HepG2 (cell line): ENCODE measurements at regions not wholly inside any gene's neighbourhood (a gene's known extent, or its start where the extent isn't known, plus 50 kb on each side); places are given as distances from the start of the nearest gene placed in this dataset.
A peak's percentile ranks its signal among the peaks of the same experiment; 100 is the strongest.

Source experiments
- FIP1L1 ChIP-seq: fragments of 200-400 bp; formaldehyde crosslinking; IDR thresholded peaks from 2 replicates; pipeline ENCODE4 v1.6.1; 2018; ENCODE audit warnings: low read depth, mild to moderate bottlenecking, low read length, moderate library complexity, borderline replicate concordance; ENCODE audit not compliant: insufficient read depth
- FOXP1 ChIP-seq, 2 experiments: fragments of 450-650 bp in 1 of 2; IDR thresholded peaks; 2 replicates each; pipeline ENCODE4 v1.6.1; 2017 to 2018; ENCODE audit warnings: antibody characterized with exemption in 1 of 2
- NFIB ChIP-seq: sonication (generic); formaldehyde crosslinking; IDR thresholded peaks from 2 replicates; pipeline ENCODE4 v1.9.0; 2021; ENCODE audit warnings: missing genetic modification reagents, mild to moderate bottlenecking, borderline replicate concordance
- POLR2AphosphoS2 ChIP-seq: IDR thresholded peaks from 2 replicates; pipeline ENCODE4 v1.6.1; 2011; ENCODE audit warnings: low read depth, low read length, improper control_type of control experiment
- RXRA ChIP-seq: sonication (generic); formaldehyde crosslinking; IDR thresholded peaks from 2 replicates; pipeline ENCODE4 v1.5.1; 2020; ENCODE audit warnings: missing genetic modification reagents
- SKI ChIP-seq: fragments of 450-650 bp; IDR thresholded peaks from one replicate; pipeline ENCODE4 v1.6.1; 2018; ENCODE audit warnings: mild to moderate bottlenecking; ENCODE audit not compliant: partially characterized antibody
- ZNF180 ChIP-seq: sonication (generic); formaldehyde crosslinking; IDR thresholded peaks from 2 replicates; pipeline ENCODE4 v1.4.0; 2020; ENCODE audit warnings: low read depth, missing genetic modification reagents, borderline replicate concordance
- TF ChIP-seq, protein P1 (sequence below): fragments of 450-650 bp; IDR thresholded peaks from 2 replicates; pipeline ENCODE4 v1.6.1; 2017; ENCODE audit warnings: mild to moderate bottlenecking
- TF ChIP-seq, protein P2 (sequence below): IDR thresholded peaks from 2 replicates; pipeline ENCODE4 v1.6.1; 2016; ENCODE audit warnings: missing compliant biosample characterization, missing genetic modification reagents, borderline replicate concordance
- TF ChIP-seq, protein P3 (sequence below): sonication (generic); formaldehyde crosslinking; IDR thresholded peaks from 2 replicates; pipeline ENCODE4; 2020; ENCODE audit warnings: missing genetic modification reagents, mild to moderate bottlenecking, borderline replicate concordance
- TF ChIP-seq, protein P4 (sequence below): sonication (generic); formaldehyde crosslinking; IDR thresholded peaks from 2 replicates; pipeline ENCODE4 v1.4.0; 2020; ENCODE audit warnings: missing genetic modification reagents
- TF ChIP-seq, protein P5 (sequence below): sonication (generic); formaldehyde crosslinking; IDR thresholded peaks from 2 replicates; pipeline ENCODE4 v1.5.0; 2020; ENCODE audit warnings: mild to moderate bottlenecking, missing genetic modification reagents
- TF ChIP-seq, protein P6 (sequence below): sonication (generic); formaldehyde crosslinking; IDR thresholded peaks from 2 replicates; pipeline ENCODE4 v1.5.0; 2020; ENCODE audit warnings: mild to moderate bottlenecking, missing genetic modification reagents, moderate library complexity

DNA sequence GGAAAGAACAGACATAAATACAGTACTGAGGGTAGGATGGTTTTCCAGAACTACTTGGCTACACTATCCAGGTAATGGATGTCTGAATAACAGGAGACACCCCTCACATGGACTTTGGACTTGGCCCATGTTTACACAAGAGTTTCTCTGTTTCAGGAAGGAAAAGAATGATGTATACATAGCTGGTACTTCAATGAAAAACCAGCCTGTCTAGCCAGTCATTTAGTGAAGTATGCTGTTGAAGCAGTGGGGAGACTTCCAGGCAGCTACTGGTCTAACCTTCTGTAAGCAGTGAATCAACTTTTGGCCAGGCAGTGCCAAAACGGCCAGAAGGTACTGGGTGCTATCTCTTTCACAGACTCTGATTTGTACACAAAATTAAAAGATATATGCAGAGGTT is 135.0 kb downstream of the MBL2 start (continued):
- TF ChIP-seq, protein P1, sequence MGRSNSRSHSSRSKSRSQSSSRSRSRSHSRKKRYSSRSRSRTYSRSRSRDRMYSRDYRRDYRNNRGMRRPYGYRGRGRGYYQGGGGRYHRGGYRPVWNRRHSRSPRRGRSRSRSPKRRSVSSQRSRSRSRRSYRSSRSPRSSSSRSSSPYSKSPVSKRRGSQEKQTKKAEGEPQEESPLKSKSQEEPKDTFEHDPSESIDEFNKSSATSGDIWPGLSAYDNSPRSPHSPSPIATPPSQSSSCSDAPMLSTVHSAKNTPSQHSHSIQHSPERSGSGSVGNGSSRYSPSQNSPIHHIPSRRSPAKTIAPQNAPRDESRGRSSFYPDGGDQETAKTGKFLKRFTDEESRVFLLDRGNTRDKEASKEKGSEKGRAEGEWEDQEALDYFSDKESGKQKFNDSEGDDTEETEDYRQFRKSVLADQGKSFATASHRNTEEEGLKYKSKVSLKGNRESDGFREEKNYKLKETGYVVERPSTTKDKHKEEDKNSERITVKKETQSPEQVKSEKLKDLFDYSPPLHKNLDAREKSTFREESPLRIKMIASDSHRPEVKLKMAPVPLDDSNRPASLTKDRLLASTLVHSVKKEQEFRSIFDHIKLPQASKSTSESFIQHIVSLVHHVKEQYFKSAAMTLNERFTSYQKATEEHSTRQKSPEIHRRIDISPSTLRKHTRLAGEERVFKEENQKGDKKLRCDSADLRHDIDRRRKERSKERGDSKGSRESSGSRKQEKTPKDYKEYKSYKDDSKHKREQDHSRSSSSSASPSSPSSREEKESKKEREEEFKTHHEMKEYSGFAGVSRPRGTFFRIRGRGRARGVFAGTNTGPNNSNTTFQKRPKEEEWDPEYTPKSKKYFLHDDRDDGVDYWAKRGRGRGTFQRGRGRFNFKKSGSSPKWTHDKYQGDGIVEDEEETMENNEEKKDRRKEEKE, result no peak
- TF ChIP-seq, protein P2, sequence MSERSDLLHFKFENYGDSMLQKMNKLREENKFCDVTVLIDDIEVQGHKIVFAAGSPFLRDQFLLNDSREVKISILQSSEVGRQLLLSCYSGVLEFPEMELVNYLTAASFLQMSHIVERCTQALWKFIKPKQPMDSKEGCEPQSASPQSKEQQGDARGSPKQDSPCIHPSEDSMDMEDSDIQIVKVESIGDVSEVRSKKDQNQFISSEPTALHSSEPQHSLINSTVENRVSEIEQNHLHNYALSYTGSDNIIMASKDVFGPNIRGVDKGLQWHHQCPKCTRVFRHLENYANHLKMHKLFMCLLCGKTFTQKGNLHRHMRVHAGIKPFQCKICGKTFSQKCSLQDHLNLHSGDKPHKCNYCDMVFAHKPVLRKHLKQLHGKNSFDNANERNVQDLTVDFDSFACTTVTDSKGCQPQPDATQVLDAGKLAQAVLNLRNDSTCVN (CRISPR knock-in tag), result no peak
- TF ChIP-seq ZNF180 (no peak), FOXP1 (IDR thresholded peaks at IDR 0.05) (no peak), FOXP1 (CRISPR knock-in tag; IDR thresholded peaks at IDR 0.05) (peak; percentile 45; the same call in 1 of the 2 replicates), POLR2AphosphoS2 (no peak), FIP1L1 (no peak), RXRA (CRISPR knock-in tag) (no peak), NFIB (CRISPR knock-in tag) (no peak), SKI (peak; percentile 76)
- TF ChIP-seq, protein P3, sequence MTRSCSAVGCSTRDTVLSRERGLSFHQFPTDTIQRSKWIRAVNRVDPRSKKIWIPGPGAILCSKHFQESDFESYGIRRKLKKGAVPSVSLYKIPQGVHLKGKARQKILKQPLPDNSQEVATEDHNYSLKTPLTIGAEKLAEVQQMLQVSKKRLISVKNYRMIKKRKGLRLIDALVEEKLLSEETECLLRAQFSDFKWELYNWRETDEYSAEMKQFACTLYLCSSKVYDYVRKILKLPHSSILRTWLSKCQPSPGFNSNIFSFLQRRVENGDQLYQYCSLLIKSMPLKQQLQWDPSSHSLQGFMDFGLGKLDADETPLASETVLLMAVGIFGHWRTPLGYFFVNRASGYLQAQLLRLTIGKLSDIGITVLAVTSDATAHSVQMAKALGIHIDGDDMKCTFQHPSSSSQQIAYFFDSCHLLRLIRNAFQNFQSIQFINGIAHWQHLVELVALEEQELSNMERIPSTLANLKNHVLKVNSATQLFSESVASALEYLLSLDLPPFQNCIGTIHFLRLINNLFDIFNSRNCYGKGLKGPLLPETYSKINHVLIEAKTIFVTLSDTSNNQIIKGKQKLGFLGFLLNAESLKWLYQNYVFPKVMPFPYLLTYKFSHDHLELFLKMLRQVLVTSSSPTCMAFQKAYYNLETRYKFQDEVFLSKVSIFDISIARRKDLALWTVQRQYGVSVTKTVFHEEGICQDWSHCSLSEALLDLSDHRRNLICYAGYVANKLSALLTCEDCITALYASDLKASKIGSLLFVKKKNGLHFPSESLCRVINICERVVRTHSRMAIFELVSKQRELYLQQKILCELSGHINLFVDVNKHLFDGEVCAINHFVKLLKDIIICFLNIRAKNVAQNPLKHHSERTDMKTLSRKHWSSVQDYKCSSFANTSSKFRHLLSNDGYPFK (CRISPR knock-in tag), result no peak
- TF ChIP-seq, protein P4, sequence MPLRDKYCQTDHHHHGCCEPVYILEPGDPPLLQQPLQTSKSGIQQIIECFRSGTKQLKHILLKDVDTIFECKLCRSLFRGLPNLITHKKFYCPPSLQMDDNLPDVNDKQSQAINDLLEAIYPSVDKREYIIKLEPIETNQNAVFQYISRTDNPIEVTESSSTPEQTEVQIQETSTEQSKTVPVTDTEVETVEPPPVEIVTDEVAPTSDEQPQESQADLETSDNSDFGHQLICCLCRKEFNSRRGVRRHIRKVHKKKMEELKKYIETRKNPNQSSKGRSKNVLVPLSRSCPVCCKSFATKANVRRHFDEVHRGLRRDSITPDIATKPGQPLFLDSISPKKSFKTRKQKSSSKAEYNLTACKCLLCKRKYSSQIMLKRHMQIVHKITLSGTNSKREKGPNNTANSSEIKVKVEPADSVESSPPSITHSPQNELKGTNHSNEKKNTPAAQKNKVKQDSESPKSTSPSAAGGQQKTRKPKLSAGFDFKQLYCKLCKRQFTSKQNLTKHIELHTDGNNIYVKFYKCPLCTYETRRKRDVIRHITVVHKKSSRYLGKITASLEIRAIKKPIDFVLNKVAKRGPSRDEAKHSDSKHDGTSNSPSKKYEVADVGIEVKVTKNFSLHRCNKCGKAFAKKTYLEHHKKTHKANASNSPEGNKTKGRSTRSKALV, result no peak
- TF ChIP-seq, protein P5, sequence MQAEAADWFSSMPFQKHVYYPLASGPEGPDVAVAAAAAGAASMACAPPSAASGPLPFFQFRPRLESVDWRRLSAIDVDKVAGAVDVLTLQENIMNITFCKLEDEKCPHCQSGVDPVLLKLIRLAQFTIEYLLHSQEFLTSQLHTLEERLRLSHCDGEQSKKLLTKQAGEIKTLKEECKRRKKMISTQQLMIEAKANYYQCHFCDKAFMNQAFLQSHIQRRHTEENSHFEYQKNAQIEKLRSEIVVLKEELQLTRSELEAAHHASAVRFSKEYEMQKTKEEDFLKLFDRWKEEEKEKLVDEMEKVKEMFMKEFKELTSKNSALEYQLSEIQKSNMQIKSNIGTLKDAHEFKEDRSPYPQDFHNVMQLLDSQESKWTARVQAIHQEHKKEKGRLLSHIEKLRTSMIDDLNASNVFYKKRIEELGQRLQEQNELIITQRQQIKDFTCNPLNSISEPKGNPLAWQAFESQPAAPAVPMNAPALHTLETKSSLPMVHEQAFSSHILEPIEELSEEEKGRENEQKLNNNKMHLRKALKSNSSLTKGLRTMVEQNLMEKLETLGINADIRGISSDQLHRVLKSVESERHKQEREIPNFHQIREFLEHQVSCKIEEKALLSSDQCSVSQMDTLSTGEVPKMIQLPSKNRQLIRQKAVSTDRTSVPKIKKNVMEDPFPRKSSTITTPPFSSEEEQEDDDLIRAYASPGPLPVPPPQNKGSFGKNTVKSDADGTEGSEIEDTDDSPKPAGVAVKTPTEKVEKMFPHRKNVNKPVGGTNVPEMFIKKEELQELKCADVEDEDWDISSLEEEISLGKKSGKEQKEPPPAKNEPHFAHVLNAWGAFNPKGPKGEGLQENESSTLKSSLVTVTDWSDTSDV, result no peak
- TF ChIP-seq, protein P6, sequence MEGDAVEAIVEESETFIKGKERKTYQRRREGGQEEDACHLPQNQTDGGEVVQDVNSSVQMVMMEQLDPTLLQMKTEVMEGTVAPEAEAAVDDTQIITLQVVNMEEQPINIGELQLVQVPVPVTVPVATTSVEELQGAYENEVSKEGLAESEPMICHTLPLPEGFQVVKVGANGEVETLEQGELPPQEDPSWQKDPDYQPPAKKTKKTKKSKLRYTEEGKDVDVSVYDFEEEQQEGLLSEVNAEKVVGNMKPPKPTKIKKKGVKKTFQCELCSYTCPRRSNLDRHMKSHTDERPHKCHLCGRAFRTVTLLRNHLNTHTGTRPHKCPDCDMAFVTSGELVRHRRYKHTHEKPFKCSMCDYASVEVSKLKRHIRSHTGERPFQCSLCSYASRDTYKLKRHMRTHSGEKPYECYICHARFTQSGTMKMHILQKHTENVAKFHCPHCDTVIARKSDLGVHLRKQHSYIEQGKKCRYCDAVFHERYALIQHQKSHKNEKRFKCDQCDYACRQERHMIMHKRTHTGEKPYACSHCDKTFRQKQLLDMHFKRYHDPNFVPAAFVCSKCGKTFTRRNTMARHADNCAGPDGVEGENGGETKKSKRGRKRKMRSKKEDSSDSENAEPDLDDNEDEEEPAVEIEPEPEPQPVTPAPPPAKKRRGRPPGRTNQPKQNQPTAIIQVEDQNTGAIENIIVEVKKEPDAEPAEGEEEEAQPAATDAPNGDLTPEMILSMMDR (CRISPR knock-in tag), result no peak
